ENCODE measurements at regions not wholly inside any gene's neighbourhood (a gene's known extent, or its start where the extent isn't known, plus 50 kb on each side); places are given as distances from the start of the nearest gene placed in this dataset.

- in situ Hi-C loops (cut with MboI; ENCODE audit: low sequenced_read_pairs, unreplicated experiment): no loop called here
- DNase-seq (ENCODE audit: low spot score): no peak
- no peak for TF ChIP-seq CTCF (IDR thresholded peaks at IDR 0.05; ENCODE audit: borderline replicate concordance, control extremely low read depth, extremely low read depth, insufficient read depth, missing control alignments)
These were observed 122.6 kb upstream of the MON1B start for GRCh38 chr16:77068402-77068801.

DNA sequence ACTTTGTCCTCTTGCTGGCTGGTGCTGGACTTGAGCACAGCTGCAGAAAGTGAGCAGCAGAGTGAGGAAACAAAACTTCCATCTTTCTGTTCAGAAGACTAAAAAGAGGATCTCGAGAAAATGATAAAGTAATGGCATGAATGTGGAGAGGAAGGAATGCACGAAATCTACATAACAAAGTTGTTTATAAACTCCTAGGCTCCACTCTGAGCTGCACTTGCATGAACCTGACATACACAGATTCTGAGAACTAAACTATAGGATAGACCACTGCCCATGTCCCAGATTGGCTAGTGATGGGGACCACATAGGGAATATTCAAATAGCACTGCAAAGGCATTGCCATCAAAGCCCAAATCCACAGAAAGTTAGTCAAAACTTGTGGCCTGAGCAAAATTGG, 121.1 kb upstream of the MON1B start:
- DNase-seq (ENCODE audit: low spot score): no peak

GRCh38 chr16:77070683-77071082, 120.3 kb upstream of the MON1B start:
- no peak for TF ChIP-seq CTCF (IDR thresholded peaks at IDR 0.05; ENCODE audit: borderline replicate concordance, control extremely low read depth, extremely low read depth, insufficient read depth, missing control alignments)
- no peak for DNase-seq (ENCODE audit: low spot score)
- in situ Hi-C loops (cut with MboI; ENCODE audit: low sequenced_read_pairs, unreplicated experiment): no loop called here

More for the DNA sequence above, 121.1 kb upstream of the MON1B start:
- in situ Hi-C loops (cut with MboI; ENCODE audit: low sequenced_read_pairs, unreplicated experiment): no loop called here
- no peak for TF ChIP-seq CTCF (IDR thresholded peaks at IDR 0.05; ENCODE audit: borderline replicate concordance, control extremely low read depth, extremely low read depth, insufficient read depth, missing control alignments)

DNA sequence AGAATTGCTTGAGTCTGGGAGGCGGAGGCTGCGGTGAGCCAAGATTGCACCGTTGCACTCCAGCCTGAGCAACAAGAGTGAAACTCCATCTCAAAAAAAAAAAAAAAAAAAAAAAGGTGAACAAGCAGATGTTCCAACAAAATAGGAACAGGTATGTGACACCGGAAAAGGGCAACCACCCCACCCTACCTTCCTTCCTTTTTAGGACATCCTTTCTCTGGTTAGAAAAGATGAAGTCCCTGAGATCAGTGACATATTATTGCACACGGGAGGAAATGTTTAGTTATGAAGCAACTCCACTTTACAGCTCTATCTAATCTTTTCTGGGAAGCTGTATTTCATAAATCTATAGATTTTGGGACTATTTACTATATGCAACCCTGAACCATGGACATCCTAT, 114.2 kb upstream of the MON1B start:
- in situ Hi-C loops (cut with MboI; ENCODE audit: low sequenced_read_pairs, unreplicated experiment): no loop called here
- no peak for TF ChIP-seq CTCF (IDR thresholded peaks at IDR 0.05; ENCODE audit: borderline replicate concordance, control extremely low read depth, extremely low read depth, insufficient read depth, missing control alignments)
- no peak for DNase-seq (ENCODE audit: low spot score)

DNA sequence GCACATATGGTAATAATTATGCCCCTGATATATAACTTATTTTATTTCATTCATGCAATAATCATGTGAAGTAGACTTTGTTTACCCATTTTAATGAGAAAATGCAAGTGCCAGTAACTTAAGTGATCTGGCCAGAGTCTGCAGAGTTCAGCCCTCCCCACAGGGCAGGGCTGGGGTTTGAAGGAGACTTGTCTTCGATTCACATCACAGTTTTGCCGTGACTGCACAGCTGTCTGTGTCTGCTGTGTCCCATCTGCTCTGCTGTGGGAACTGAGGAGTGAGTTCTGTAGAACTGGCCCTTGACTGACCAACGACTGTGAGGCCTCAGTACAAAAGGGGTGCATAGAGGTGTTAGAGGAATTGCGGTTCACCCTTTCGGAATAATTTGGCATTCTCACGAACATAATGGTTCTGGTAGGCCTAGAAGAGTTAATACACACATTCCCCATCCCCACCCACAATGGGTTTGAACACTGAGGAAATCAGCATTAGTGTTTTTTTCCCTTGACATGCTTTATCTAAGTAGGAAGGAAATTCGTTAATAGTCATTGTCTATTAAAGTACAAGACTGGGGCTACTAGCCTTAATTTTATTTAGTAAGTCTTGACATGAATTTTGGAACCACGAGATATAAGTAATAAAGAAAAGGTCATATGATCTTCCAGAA, 113.6 kb upstream of the MON1B start:
- no peak for DNase-seq (ENCODE audit: low spot score)
- in situ Hi-C loops (cut with MboI; ENCODE audit: low sequenced_read_pairs, unreplicated experiment): no loop called here
- no peak for TF ChIP-seq CTCF (IDR thresholded peaks at IDR 0.05; ENCODE audit: borderline replicate concordance, control extremely low read depth, extremely low read depth, insufficient read depth, missing control alignments)

GRCh38 chr16:77085981-77086380, 105.0 kb upstream of the MON1B start:
- in situ Hi-C loops (cut with MboI; ENCODE audit: low sequenced_read_pairs, unreplicated experiment): no loop called here
- TF ChIP-seq CTCF (IDR thresholded peaks at IDR 0.05; ENCODE audit: borderline replicate concordance, control extremely low read depth, extremely low read depth, insufficient read depth, missing control alignments): no peak
- no peak for DNase-seq (ENCODE audit: low spot score)

All from GM13976 (cell line).